GM21390 (cell line): ENCODE measurements at regions not wholly inside any gene's neighbourhood (a gene's known extent, or its start where the extent isn't known, plus 50 kb on each side); places are given as distances from the start of the nearest gene placed in this dataset.
"Not testable (repeated sequence)": the region's sequence is repeated elsewhere in the genome, so short reads cannot be mapped to it uniquely, and the experiment has no call there.

Source experiments
- ATAC-seq: cut with Tn5 transposase; IDR thresholded peaks from one replicate; pipeline ENCODE4 v1.9.1; 2021; ENCODE audit not compliant: unreplicated experiment

DNA sequence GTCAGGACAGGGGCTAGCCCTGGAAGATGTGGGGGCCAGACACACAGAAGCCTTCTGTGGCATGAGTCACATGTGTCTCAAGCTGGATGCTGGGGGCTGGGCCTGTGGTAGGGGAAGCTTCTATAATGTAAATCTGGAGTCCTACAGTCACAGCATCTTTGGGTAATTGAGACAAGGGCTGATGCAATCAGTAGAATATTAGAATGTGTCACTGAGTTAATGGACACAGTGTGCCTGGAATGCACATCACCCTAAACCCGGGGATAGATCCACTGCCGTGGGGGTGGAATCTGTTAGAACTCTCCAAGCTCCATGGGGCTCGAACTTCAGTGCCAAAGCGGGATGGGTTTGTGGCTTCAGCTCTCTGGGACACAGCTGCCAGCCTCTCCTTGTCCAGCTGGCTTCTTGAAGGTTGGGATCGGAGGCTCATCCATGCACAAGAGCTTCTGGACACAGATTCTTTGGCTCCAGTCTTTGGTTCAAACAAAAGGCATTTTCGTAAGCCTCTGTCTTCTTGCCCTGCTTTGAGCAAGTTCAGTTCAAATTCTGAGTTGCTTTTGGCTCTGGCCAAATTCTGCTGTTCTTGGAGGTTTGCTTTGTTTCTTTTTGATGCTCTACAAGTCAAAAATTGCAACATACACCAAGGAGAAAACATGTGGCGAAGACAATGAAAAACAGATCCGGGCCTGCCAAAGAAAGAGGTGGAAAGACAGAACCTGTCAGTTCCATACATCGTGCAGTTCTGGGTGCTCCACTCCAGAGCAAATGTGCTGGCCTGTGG lies 194.8 kb upstream of the ZNF32 start:
- no peak for ATAC-seq

DNA sequence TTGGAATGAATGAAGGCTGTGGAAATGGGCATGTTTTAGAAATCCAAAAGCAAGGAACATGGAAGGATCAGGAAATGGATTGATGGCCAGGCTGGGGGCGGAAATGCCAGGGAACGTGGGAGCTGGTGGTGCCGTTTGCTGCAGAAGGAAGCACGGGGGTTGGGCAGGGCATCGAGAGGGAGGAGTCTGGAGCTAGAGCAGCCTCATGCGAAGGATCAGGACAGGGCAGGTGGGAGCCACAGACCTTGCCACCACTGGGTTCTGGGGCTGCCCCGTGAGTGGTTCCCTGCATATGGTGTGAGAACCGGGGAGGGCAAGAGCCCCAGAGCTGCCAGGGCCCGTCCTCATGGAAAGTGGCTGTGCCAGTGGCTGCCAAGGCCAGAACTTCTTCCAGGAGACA lies 193.8 kb upstream of the ZNF32 start:
- no peak for ATAC-seq

DNA sequence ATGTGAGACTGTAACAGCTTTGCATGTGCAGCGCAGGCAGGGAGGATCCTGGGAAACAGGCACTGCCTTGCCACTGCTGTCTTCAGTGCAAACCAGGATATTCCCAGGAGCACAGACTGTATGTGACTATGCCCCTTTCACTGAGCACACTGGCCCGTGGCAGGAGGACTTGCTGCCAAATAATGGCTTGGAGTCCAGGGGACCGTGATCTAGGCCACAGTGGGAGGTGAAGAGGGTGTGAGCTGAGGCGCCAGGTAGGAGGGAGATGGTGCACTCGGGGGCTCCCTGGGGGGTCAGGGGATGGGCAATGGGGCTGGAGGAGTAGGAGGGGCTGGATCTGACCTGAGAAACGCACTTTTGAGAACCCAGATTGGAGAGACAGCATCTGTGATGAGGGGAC lies 193.4 kb upstream of the ZNF32 start:
- ATAC-seq = no peak

DNA sequence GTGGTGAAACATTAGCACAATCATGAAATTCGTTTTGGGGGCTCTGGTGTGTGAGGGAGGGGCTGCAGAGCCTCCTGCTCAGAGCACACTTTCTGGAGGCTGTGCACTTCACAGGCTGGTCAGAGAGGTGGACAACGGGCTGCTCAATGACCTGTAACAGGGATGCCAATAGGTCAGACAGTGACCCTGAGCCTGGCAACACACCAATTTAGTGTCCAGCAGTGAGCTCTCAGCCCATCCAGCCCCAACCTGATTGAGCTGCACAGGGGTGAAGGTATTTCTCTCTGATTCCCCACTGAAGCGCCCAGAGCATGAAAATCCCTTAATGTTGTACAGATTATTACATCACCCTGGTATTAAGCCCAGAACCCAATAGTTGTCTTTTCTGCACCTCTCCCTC lies 191.3 kb upstream of the ZNF32 start:
- ATAC-seq = no peak

DNA sequence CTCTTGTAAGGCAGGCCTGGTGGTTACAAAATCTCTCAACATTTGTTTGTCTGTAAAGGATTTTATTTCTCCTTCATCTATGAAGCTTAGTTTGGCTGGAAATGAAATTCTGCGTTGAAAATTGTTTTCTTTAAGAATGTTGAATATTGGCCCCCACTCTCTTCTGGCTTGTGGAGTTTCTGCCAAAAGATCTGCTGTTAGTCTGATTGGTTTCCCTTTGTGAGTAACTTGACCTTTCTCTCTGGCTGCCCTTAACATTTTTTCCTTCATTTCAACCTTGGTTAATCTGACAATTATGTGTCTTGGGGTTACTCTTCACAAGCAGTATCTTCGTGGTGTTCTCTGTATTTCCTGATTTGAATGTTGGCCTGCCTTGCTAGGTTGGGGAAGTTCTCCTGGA lies 186.1 kb upstream of the ZNF32 start:
- not testable (repeated sequence) for ATAC-seq

DNA sequence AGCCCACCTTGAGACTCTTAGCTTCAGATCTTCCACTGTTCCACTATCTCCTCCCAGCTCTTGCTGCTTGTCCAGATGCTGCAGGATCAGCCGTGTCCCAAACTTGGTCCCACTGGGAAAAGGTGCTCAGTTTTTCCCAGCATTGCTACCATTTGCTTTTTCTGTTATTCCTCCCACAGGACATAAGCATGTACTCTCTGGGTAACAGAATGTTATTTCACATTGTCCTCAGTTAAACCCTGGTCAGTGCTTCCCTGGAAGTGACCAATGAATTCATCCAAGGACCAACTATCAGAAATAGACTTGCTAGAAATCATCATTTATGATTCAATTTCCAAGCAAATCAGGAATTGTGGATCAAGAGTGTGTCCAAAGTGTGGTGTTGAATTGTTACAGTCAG lies 179.2 kb upstream of the ZNF32 start:
- no peak for ATAC-seq

DNA sequence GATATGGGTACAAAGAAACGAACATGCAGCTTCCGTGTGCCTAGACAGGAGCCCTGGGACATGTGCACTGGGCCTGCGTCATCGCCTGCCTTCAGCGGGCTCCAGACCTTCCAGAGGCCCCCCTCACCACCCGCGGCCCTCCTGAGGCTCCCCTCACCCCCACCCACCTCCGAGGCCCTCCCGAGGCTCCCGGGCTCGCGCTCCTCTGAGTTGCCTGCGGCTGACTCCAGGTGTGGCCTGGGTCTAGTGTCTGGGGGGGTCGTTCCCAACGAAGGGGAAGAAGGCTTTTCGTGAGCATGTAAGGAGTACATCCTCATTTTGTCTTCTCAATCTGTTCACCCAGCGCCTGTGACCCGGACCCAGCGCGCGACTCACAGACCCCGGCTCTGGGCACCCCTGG lies 177.3 kb upstream of the ZNF32 start:
- ATAC-seq = no peak

DNA sequence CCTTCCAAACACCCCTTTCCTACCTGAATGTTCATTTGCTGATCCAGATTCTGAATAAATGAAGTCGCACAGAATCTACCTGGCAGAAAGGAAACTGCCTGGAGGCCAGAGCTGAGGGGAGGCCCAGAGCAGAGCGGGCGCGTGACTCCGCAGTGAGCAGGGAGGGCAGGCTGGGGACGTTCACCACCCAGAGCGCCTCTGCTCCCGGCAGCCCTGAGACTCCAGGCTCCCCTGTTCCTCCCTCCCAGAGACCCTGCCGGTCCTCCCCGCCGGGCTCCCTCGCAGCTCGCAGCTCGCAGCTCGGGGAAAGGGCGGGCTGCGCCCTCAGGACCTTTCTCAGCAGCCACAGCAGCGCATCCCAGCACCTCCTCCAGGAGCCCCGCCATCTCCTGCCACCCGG lies 176.7 kb upstream of the ZNF32 start:
- ATAC-seq = no peak

DNA sequence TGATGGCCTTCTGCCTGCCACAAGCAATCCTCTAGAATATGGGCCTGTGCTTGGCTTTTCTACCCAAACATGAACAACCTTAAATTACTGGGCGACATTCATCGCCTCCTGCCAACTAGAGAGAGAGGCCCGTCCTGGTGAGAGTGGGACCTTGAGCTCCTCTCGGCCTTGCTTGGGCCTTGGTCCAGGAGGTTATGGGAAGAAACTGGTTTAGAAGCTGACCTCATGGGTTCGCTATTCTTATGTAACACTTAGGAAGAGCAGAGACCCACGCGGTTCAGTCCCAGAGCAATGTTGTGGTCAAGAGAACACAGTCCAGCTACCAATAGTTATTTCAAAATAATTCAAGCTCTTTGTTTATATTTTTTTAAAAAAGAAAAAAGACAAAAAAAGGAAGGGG lies 176.3 kb upstream of the ZNF32 start:
- no peak for ATAC-seq

DNA sequence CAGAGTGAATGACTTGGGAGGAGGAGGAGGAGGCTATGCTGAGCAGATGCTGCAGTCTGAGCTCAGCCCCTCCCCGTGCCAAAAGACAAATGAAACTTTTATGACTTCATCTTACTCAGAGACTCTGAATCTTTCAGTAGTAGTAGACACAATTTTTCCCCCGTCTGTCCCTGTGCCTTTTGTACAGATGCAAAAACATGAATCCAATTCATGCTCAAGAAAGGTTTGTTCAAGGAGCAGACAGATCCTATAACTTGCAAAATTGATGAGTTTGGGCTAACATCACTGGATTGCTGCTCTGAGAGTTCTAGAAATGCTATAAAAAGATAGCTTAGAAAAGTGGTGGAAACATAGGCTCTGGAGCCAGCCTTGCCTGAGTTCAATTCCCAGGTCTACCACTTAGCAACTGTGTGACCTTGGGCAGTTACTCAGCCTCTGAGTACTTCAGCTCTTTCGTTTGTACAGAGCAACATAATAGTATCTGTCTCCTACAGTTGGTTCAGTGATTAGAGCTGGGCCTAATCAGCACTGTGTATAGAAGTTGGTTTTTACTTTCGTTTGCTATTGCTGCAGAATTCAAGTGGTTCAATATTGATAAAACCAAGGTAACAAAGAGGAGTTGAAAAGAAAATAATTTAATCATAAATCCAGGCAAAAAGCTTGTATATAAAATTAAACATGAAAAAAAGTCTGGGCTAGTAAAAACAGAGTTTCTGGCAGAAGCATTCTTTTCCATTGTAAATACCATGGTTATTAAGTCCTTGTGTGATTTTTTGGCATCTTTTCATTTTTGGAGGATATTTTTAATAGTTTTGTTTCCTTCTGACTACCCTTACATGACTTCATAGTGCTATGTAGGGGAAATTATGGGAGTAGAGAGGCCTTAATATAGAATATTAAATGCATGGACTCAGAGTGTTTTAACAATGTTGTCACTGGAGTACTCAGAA lies 174.2 kb upstream of the ZNF32 start:
- no peak for ATAC-seq

DNA sequence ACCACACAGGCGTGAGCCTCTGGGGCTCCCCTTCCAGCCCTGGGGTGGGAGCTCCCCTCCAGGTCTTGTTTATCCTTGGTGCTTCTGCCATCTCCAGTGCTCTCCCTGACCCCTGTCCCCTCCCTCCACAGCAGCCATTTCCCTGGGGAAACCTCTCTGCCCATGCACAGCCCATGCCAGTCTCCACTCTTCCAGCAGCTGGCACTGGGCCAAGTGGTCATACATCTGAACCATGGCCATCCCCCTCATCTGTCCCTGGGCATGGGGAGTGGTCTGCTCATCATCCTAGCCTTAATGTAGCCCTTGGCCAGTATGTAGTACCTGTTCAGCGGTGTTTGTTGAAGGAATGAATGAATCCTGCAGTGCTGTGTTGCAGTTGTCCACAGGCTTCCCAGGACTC lies 172.4 kb upstream of the ZNF32 start:
- no peak for ATAC-seq

DNA sequence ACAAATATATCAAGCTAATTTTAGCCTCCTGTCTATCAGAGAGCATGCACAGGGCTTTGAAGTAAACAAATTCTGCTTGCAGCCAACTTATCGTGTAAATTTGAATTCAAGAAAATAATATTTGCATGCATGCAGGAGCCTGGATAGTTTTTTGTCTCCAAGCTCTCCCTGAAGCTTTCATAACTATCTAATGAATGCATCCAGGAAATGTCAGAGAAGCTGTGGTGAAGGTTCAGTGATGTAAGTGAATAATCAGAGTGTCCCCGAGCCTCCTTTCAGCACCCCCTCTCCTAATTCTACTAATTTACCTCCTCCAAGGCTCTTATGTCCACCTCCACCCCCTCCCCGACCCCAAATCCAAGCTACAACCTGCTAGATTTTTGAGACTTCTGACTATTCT lies 172.0 kb upstream of the ZNF32 start:
- no peak for ATAC-seq

DNA sequence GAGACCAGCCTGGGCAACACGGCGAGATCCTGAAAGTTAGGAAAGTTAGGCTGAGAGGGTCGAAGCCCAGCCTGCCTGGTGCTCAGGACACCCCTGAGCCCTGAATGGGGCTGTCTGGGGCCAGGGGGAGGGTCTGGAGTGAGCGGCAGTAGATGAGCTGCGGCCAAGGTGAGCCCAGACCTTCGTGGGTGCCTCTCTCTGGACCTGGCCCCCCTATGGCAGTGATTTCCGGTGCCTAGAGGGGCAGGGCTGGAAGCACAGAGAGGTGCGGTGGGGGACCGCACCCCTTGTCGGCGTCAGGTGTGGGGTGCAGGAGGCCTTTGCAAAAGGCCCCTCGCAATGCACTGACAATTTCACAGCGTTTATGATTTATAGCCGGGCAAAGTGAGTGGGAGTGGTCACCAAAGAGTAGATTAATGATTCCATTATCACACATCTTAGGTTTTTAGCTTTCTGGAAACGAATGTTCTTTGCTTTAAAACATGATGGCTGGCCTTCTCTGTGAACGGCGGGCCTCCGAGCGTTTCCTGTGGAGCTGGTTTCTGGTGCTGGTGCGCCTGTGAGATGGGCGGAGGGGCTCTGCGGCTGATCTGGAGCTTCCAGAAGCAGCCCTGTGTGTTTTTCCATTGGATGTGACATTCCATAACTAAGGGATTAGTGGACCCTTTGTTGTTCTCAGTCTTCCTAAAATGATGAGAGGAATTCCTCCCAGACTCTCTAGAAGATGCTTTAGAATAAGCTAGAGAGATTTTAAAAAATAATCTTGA lies 171.0 kb upstream of the ZNF32 start:
- ATAC-seq = no peak

DNA sequence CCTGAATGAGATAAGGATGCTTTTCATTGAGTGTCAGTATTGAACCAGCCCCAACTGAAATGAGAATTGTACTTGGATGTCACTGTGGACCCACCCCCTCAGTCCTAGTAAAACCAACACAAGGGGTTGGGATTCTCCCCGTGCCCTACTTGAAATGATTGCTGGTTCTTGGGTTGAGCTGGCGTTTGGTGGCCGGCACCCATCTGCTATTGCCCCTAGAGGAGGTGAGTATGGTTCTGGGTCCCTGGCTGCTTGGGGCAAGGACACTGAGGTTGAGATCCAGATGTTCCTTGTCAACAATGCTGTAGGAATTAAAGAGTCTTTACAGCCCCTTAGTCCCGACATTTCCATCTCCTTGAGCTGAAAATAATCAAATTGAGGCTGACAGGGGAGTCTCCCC lies 170.0 kb upstream of the ZNF32 start:
- no peak for ATAC-seq

DNA sequence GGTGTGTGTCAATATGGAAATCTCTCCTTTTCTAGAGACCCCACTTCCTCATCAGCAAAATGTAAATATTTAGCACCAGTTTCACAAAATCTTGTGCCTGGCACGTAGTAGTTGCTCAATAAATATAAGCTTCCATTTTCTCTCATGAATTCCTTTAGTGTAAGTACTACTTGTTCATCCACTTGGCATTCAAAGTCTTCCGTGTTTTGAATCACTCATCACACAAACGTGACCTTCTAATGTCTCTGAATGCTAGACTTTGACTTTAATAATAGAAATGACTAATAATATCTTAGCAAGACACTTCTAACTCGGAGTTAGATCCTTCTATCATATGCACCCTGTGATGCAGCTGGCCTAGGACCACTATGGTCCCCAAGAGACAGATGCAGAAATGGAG lies 168.7 kb upstream of the ZNF32 start:
- no peak for ATAC-seq

DNA sequence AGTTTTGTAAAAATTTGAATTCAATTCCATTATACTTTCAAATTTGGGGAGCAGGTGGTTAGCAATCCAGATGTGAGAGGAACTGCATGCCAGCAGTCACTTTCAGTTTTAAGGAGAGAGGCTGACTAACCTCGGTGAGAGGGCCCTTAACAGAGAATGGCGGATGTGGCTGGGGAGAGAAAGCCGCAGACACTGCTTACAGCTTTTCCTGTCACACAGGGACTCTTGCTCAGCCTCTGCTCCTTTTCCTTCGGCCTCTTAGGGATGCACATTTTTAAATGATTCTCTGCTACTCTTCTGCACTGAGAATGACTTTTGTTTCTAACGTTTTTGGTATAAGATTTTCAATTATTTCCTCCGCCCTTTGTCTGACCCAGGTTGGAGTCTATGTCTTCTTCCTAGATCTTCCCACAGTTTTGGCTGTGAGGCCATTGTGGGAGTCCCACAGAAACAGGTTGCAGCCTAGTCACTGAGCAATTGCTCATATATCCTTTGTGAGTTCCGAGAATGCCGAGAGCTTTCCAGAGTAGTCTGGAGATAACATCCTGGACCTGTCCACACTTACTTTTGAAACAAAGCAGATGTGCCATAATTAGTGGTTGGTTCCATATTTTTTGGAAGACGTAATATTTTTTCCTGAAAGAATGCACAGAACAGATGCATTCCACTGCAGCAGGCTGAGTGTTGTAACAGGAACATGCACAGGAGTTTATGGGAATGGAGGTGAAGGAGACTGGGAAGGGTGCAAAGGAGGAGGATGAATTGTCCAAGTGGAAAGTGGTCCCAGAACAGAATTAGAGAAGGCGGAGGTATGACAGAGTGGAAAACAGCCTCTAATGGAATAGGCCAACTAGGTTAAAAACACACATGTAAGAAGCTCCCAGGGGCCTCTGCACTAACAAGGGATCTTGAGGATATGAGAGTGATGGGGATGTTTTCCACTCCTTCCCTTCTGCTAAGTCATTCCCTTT lies 168.0 kb upstream of the ZNF32 start:
- peak; percentile 99 for ATAC-seq

DNA sequence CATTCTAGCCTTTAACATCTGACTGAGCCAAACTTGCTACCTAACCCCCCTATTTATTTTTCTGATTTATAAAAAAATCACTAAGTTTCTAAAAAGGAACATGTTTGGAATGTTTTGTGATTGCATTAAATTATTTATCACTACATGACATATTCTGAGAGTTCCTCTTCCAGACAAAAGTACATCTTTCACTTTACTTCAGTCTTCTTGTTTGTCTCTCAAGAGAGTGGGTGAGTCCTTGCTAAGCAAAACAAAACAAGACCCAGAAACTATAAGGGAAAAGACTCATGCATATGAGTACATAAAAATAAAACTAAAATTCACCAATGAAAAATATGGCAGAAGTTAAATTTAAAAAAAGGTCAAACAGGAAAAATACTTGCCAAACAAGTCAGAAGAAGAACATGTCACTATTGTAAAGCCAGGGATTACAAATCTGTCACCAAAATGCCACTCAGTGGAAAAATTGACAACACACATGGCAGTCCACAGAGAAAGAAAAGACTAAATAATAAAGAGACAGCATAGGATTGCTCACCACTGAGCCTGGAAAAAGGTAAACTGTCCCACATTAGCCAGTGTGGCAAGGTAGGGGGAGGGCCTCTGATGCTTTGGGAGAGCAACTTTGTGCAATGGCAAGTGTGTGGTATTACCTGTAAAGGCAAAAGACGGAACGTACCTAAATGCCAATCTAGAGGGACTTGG lies 166.7 kb upstream of the ZNF32 start:
- ATAC-seq = no peak

DNA sequence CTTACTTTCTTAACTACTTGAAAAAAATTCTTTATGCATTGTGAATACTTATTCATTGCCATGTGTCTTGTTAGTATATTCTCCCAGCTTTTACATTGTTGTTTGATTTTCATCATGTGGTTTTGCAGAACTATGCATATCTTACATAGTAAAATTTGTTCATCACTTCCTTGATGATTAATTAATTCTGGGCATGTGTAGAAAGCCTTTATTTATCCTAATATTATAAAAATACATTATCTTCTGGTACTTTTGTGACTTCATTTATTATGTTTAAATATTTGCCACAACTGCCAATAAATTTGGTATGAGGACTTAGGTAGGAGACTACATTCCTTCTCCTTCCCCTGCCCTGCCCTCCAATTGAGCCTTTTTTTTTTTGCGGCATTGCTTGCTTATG lies 166.0 kb upstream of the ZNF32 start:
- ATAC-seq = no peak

DNA sequence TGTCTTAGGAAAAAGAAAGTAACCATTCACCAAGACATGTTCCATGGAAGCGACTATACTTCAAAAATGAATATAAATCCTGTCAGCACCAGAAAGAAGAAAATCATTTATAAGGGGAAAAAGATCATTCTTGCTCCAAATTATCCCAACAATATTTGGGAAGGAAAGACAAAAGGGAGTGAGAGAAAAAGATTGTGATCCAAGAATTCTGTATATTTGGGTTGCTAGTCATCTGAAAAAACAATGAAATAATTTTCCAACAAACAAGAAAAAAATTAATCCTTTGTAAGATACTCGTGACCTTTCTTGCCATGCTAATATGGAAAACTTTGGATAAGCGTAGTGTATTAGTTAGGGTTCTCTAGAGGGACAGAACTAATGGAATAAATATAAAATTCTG lies 163.2 kb upstream of the ZNF32 start:
- no peak for ATAC-seq
